ENCODE measurements at regions not wholly inside any gene's neighbourhood (a gene's known extent, or its start where the extent isn't known, plus 50 kb on each side); places are given as distances from the start of the nearest gene placed in this dataset.
"Not testable (repeated sequence)": the region's sequence is repeated elsewhere in the genome, so short reads cannot be mapped to it uniquely, and the experiment has no call there.

- no peak for DNase-seq
Observed at GRCh38 chr14:86296173-86296572, 766.2 kb downstream of the FLRT2 start.

GRCh38 chr14:86288336-86288735, 758.4 kb downstream of the FLRT2 start:
- DNase-seq, result no peak

- no peak for DNase-seq
Observed at GRCh38 chr14:86279405-86279804, 749.5 kb downstream of the FLRT2 start.

GRCh38 chr14:86257973-86258372, 728.0 kb downstream of the FLRT2 start:
- no peak for DNase-seq

GRCh38 chr14:86243158-86243557, 713.2 kb downstream of the FLRT2 start:
- DNase-seq, result no peak

GRCh38 chr14:86237733-86238132, 707.8 kb downstream of the FLRT2 start:
- no peak for DNase-seq

- no peak for DNase-seq
Observed at GRCh38 chr14:86221755-86222154, 691.8 kb downstream of the FLRT2 start.

GRCh38 chr14:86221000-86221399, 691.1 kb downstream of the FLRT2 start:
- DNase-seq, result peak; percentile 6

- DNase-seq, result no peak
Observed at GRCh38 chr14:86217523-86217922, 687.6 kb downstream of the FLRT2 start.

GRCh38 chr14:86203843-86204242, 673.9 kb downstream of the FLRT2 start:
- peak; percentile 88 for DNase-seq

GRCh38 chr14:86196471-86196870, 666.5 kb downstream of the FLRT2 start:
- no peak for DNase-seq

- DNase-seq, result no peak
Observed at GRCh38 chr14:86193756-86194155, 663.8 kb downstream of the FLRT2 start.

GRCh38 chr14:86179980-86180379, 650.0 kb downstream of the FLRT2 start:
- DNase-seq, result no peak

GRCh38 chr14:86168371-86168770, 638.4 kb downstream of the FLRT2 start:
- no peak for DNase-seq

- DNase-seq, result peak; percentile 7
Observed at GRCh38 chr14:86166541-86166940, 636.6 kb downstream of the FLRT2 start.

GRCh38 chr14:86153480-86153879, 623.5 kb downstream of the FLRT2 start:
- peak; percentile 11 for DNase-seq

GRCh38 chr14:86143248-86143647, 613.3 kb downstream of the FLRT2 start:
- no peak for DNase-seq

GRCh38 chr14:86141966-86142365, 612.0 kb downstream of the FLRT2 start:
- DNase-seq, result no peak

GRCh38 chr14:86129426-86129825, 599.5 kb downstream of the FLRT2 start:
- no peak for DNase-seq

- no peak for DNase-seq
Observed at GRCh38 chr14:86124328-86124727, 594.4 kb downstream of the FLRT2 start.

GRCh38 chr14:86115972-86116371, 586.0 kb downstream of the FLRT2 start:
- no peak for DNase-seq

- not testable (repeated sequence) for DNase-seq
Observed at GRCh38 chr14:86110871-86111270, 580.9 kb downstream of the FLRT2 start.

- DNase-seq, result no peak
Observed at GRCh38 chr14:86104691-86105265, 574.8 kb downstream of the FLRT2 start.

GRCh38 chr14:86094512-86094911, 564.6 kb downstream of the FLRT2 start:
- DNase-seq, result no peak

GRCh38 chr14:86091811-86092210, 561.9 kb downstream of the FLRT2 start:
- DNase-seq, result no peak

GRCh38 chr14:86088156-86088555, 558.2 kb downstream of the FLRT2 start:
- no peak for DNase-seq
